ENCODE measurements at regions not wholly inside any gene's neighbourhood (a gene's known extent, or its start where the extent isn't known, plus 50 kb on each side); places are given as distances from the start of the nearest gene placed in this dataset.
"Not testable (repeated sequence)": the region's sequence is repeated elsewhere in the genome, so short reads cannot be mapped to it uniquely, and the experiment has no call there.

- no peak for DNase-seq (ENCODE audit: low read depth in 4 of 4, low spot score in 3 of 4)
Observed at GRCh38 chr6:113776998-113777397, 80.1 kb upstream of the MARCKS start.

DNA sequence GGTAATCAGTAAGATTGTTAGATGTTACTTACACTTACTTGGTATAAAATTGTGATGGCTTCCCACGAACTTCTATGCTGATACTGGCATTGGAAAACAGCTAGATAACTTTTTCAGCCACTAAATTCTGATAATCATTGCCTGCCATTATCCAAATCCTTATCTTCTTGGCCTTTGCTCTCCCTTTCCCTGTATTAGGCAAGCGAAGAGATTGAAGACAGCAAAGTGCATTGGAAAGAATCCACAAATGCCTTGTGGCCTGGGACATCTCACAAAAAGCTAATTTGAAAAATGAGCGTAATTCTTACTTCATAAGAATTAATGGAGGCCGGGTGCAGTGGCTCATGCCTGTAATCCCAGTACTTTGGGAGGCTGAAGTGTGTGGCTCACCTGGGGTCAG lies 79.5 kb upstream of the MARCKS start:
- DNase-seq (ENCODE audit: low read depth in 4 of 4, low spot score in 3 of 4), result no peak

DNA sequence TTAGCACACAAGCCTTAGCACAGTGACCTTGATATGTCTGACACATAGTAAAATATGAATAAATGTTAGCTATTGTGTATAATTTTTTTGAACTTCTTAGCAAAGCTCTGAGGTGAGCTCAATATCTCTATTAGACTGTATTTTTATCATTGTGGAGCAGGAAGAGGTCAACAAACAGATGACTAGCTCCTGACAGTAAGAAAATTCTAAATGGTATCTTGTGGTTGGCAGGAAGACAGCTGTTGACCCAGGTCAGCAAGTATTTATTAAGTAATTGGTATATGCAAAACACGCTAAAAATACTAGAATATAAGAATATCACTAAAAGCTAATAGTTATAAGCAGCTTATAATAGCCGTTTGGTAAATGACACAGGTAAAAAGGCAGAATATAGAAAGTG lies 77.5 kb upstream of the MARCKS start:
- no peak for DNase-seq (ENCODE audit: low read depth in 4 of 4, low spot score in 3 of 4)

DNA sequence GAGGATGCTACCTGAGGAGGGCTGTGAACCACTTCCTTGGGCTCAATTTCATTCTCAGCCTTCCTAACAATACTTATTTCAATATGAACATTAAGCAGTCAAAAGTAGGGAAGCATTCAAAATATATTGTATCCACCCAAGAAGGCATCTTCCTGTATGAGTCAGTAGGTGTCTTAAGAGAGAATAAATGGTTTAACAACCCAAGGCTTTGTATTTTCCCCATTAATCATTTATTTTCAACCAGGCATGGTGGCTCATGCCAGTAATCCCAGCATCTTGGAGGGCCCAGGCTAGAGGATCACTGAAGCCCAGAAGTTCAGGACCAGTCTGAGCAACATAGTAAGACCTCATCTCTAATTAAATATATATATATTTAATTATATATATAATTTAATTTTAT lies 74.5 kb upstream of the MARCKS start:
- no peak for DNase-seq (ENCODE audit: low read depth in 4 of 4, low spot score in 3 of 4)

- DNase-seq (ENCODE audit: low read depth in 4 of 4, low spot score in 3 of 4), result no peak
Observed at GRCh38 chr6:113786168-113786567, 71.0 kb upstream of the MARCKS start.

DNA sequence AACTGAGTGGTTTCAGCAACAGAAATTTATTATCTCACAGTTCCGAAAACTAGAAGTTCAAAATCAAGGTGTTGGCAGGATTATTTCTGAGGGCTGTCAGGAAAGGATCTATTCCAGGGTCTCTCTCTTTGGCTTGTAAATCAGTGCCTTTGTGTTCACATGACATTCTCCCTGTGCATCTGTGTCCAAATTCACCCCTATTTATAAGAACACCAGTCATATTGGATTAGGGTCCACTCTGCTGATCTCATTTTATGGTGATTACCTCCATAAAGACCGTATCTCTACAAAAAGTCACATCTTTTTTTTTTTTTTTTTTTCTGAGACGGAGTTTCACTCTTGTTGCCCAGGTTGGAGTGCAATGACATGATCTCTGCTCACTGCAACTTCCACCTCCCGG lies 68.6 kb upstream of the MARCKS start:
- no peak for DNase-seq (ENCODE audit: low read depth in 4 of 4, low spot score in 3 of 4)

GRCh38 chr6:113791225-113791624 lies 65.9 kb upstream of the MARCKS start:
- not testable (repeated sequence) for DNase-seq (ENCODE audit: low read depth in 4 of 4, low spot score in 3 of 4)

GRCh38 chr6:113795371-113795770 lies 61.8 kb upstream of the MARCKS start:
- not testable (repeated sequence) for DNase-seq (ENCODE audit: low read depth in 4 of 4, low spot score in 3 of 4)

- DNase-seq (ENCODE audit: low read depth in 4 of 4, low spot score in 3 of 4), result no peak
Observed at GRCh38 chr6:113796038-113796437, 61.1 kb upstream of the MARCKS start.

DNA sequence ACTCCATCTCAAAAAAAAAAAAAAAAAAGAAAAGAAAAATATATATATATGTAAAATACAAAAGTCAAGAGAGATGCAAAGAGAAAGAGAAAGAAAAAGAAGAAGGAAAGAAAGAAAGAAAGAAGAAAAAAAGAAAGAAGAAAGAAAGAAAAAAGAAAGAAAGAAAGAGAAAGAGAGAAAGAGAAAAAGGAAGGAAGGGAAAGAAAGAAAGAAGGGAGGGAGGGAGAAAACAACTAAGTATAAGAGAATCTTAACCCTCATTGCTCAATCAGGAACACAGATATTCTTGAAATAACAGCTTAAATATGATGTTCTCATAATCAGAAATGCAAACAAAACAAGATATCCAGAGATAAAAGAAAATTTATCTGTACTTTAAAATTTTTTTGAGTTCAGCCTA lies 54.4 kb upstream of the MARCKS start:
- DNase-seq (ENCODE audit: low read depth in 4 of 4, low spot score in 3 of 4), result no peak

GRCh38 chr6:113805173-113805790 lies 51.9 kb upstream of the MARCKS start:
- DNase-seq (ENCODE audit: low read depth in 4 of 4, low spot score in 3 of 4), result no peak

- DNase-seq (ENCODE audit: low read depth in 4 of 4, low spot score in 3 of 4), result no peak
Observed at GRCh38 chr6:113805811-113806495, 51.2 kb upstream of the MARCKS start.
